Ovary (tissue), 7 donors: ENCODE measurements at regions not wholly inside any gene's neighbourhood (a gene's known extent, or its start where the extent isn't known, plus 50 kb on each side); places are given as distances from the start of the nearest gene placed in this dataset.
"Not testable (repeated sequence)": the region's sequence is repeated elsewhere in the genome, so short reads cannot be mapped to it uniquely, and the experiment has no call there.

Source experiments
- DNase-seq, 5 donors: peaks; one replicate each; pipeline ENCODE4 v3.0.0-alpha.2; 2019 to 2020
- H3K27ac ChIP-seq, 2 donors: fragments of 200-600 bp; one replicate each; pipeline versions ENCODE4 v1.5.1 to v1.8.0; 2019 to 2022
- H3K27me3 ChIP-seq: fragments of 200-600 bp; one replicate; pipeline ENCODE4 v1.8.0; 2022
- H3K36me3 ChIP-seq: fragments of 200-600 bp; sonication (generic); one replicate; pipeline ENCODE4 v1.5.1; 2019
- H3K4me1 ChIP-seq: one replicate; pipeline ENCODE4 v1.8.1; 2013; ENCODE audit warnings: mild to moderate bottlenecking, moderate library complexity; ENCODE audit not compliant: insufficient read depth
- H3K4me3 ChIP-seq: fragments of 200-600 bp; sonication (generic); one replicate; pipeline ENCODE4 v1.5.1; 2017
- H3K9me3 ChIP-seq, 2 donors: fragments of 200-600 bp in 1 of 2; sonication (generic) in 1 of 2; one replicate each; pipeline versions ENCODE4 v1.5.1 to v1.8.1; 2013 to 2019; ENCODE audit warnings: mild to moderate bottlenecking in 1 of 2, moderate library complexity in 1 of 2
- EP300 ChIP-seq: sonication (generic); formaldehyde crosslinking; IDR thresholded peaks from one replicate; pipeline ENCODE4 v1.6.1; 2017; ENCODE audit warnings: antibody characterized with exemption
- POLR2A ChIP-seq: fragments of 450-650 bp; IDR thresholded peaks from one replicate; pipeline ENCODE4 v1.6.1; 2017; ENCODE audit warnings: antibody characterized with exemption, mild to moderate bottlenecking, moderate library complexity
- WGBS, 3 donors: extraction: QIAGEN DNeasy Blood & Tissue Kit in 1 of 3; methylation state at CpG; one replicate each; pipeline versions ENCODE4 v1.1.5 to v1.1.7; 2013 to 2017; 5-methylcytosine and 5-hydroxymethylcytosine counted together
- intact Hi-C, 4 donors: fragments of 100-400 bp; cut with DNase I; formaldehyde crosslinking; loops; one replicate each; pipeline versions ENCODE4 v1.11.0 to v1.15.1; 2022 to 2023
- TF ChIP-seq, protein P1 (sequence below), 3 donors: fragments of 450-650 bp in 2 of 3; fragments of 200-600 bp in 1 of 3; IDR thresholded peaks; one replicate each; pipeline versions ENCODE4 v1.5.1 to v1.8.0; 2016 to 2022; ENCODE audit warnings: antibody characterized with exemption in 3 of 3, mild to moderate bottlenecking in 1 of 3
- donor health status: DM: no; HTN: no; CAD: no; lungs with moderate emphysema.
- donor health status: DM: no; HTN: no; CAD: no.
- donor health status: Bipolar disorder and iron deficiency.
- donor health status: DM: no; HTN: no; CAD: no.
- donor health status: DM: yes; HTN: yes; CAD: no.

DNA sequence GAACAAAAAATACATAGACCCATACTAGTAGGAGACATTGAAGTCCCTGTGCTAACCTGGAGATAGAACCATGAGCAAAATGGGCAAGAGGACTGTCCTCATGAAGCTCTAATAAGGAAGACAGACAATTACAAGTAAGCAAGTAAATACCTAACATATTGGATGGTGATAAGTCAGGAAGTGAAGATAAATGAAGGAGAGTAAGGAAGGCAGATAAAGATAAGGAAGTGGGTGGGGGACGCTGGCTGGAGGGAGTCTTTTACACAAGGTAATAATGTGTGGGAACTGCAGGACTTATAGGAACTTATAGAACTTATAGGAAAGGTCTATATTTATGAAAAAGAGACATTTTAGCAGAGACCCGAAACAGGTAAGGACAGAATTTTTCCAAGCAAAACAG, 148.9 kb upstream of the ABI3BP start:
- Histone ChIP-seq H3K27ac (no peak overlapping the region), H3K27me3 (no peaks in the 10 kb centered on the region), H3K9me3 (no peaks in the 10 kb centered on the region), H3K36me3 (no peaks in the 10 kb centered on the region), H3K4me1 (no peaks in the 10 kb centered on the region), H3K4me3 (no peak overlapping the region)
- DNase-seq = no peak
- no peak for TF ChIP-seq POLR2A
- TF ChIP-seq, protein P1, sequence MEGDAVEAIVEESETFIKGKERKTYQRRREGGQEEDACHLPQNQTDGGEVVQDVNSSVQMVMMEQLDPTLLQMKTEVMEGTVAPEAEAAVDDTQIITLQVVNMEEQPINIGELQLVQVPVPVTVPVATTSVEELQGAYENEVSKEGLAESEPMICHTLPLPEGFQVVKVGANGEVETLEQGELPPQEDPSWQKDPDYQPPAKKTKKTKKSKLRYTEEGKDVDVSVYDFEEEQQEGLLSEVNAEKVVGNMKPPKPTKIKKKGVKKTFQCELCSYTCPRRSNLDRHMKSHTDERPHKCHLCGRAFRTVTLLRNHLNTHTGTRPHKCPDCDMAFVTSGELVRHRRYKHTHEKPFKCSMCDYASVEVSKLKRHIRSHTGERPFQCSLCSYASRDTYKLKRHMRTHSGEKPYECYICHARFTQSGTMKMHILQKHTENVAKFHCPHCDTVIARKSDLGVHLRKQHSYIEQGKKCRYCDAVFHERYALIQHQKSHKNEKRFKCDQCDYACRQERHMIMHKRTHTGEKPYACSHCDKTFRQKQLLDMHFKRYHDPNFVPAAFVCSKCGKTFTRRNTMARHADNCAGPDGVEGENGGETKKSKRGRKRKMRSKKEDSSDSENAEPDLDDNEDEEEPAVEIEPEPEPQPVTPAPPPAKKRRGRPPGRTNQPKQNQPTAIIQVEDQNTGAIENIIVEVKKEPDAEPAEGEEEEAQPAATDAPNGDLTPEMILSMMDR (IDR thresholded peaks at IDR 0.05) = no peak
- TF ChIP-seq EP300 = no peak
- 76 to 79% (median 77%) methylated on average over 2 of the region's 2 CpGs for WGBS, 3 donors
- intact Hi-C loops = no loop called here

DNA sequence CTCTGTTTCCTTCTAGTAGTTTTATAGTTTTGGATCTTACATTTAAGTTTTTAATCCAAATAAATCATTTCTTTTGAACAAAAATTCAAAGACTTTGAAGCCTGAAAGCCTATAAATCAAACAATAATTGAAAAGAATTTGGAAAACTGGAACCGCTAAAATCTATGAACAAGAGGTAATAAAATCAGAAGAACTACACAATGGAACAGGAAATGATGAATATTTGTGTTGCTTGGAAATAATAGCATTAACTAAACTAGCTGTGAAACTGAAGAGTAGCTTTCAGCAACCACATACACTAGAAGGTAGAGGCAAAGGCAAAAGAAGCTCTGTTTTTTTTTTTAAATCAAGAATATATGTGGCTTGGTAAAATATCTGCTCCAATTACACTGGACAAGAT, 147.9 kb upstream of the ABI3BP start:
- intact Hi-C loops = no loop called here
- no peak overlapping the region for H3K27ac ChIP-seq
- H3K36me3 ChIP-seq = no peaks in the 10 kb centered on the region
- TF ChIP-seq, protein P1 (IDR thresholded peaks at IDR 0.05) = no peak
- no peak for TF ChIP-seq POLR2A
- no peak for TF ChIP-seq EP300
- no peaks in the 10 kb centered on the region for H3K4me1 ChIP-seq
- no peaks in the 10 kb centered on the region for H3K9me3 ChIP-seq
- H3K4me3 ChIP-seq = no peak overlapping the region
- no peaks in the 10 kb centered on the region for H3K27me3 ChIP-seq
- WGBS, 3 donors = 81 to 100% (median 86%) methylated on average over 1 of the region's 1 CpG
- DNase-seq = no peak

DNA sequence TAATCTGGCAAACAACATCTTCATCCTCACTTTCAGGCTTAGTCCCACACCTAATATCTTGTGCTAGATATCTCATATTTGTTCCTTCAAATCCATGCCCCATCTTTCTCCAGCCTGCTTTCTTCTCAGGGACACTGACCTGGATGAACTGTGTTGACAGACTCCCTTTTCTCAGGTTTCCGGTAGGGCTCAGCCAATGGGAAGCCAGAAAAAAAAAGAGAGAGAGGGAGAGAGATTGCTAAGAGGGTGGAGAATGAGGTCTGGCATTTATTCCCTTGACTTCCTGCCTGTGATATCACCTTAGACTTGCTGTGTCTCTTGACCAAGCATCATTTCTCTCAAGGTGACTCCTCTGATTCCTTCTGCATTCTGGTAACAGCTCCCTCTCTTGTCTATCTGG, 145.6 kb upstream of the ABI3BP start:
- H3K36me3 ChIP-seq = no peaks in the 10 kb centered on the region
- no peak overlapping the region for H3K27ac ChIP-seq
- TF ChIP-seq, protein P1 (IDR thresholded peaks at IDR 0.05) = no peak
- TF ChIP-seq POLR2A (no peak), EP300 (no peak)
- intact Hi-C loops = no loop called here
- no peak overlapping the region for H3K4me3 ChIP-seq
- H3K9me3 ChIP-seq = no peaks in the 10 kb centered on the region
- 81 to 90% (median 83%) methylated on average over 1 of the region's 1 CpG for WGBS, 3 donors
- no peaks in the 10 kb centered on the region for H3K27me3 ChIP-seq
- DNase-seq = no peak
- H3K4me1 ChIP-seq = no peaks in the 10 kb centered on the region

DNA sequence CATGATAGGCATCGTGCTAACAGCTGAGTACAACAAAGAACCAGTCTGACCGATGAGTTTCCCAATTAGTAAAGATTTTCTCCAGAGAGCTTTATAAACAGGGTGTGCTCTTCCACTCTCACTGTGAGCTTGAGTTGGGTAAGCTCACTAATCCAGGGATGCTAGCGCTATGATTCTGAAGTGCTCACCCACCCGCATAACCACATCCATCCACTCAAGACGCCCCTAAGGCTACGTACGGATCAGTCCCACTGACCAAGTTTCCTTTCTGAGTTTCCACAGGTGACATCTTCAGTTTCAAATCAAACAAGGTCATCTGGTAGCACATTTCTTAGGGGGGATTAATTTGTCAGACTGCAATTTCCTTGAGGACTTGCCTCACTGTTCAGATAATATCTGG, 141.1 kb upstream of the ABI3BP start:
- intact Hi-C loops = no loop called here
- H3K27ac ChIP-seq = no peak overlapping the region
- TF ChIP-seq, protein P1 (IDR thresholded peaks at IDR 0.05) = no peak
- 94 to 98% (median 97%) methylated on average over 7 of the region's 7 CpGs for WGBS, 3 donors
- no peaks in the 10 kb centered on the region for H3K27me3 ChIP-seq
- no peaks in the 10 kb centered on the region for H3K36me3 ChIP-seq
- H3K9me3 ChIP-seq = no peaks in the 10 kb centered on the region
- no peak for DNase-seq
- no peak overlapping the region for H3K4me3 ChIP-seq
- H3K4me1 ChIP-seq = no peaks in the 10 kb centered on the region

DNA sequence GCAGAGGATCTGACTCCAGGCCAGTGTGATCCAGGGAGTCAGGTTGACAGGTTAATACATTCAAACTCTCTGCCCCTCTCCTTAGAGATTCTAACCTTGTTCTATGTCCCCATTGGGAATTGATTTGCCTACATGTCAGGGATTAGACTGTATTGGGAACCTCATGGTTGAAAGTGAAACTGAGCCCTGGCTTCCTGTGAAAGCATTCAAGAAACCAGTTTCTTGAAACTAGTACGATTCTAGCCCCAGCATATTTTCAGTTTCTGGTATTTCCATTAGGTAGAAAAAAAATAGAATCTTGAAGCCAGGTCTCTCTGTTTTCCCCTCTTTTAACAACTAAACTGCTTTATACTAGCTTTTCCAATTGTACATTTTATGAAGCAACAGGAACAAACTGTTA, 140.4 kb upstream of the ABI3BP start:
- intact Hi-C loops = no loop called here
- TF ChIP-seq, protein P1 (IDR thresholded peaks at IDR 0.05) = no peak
- TF ChIP-seq POLR2A (no peak), EP300 (no peak)
- 63 to 68% (median 65%) methylated on average over 1 of the region's 1 CpG for WGBS, 3 donors
- Histone ChIP-seq H3K36me3 (no peaks in the 10 kb centered on the region), H3K4me1 (no peaks in the 10 kb centered on the region), H3K27me3 (no peaks in the 10 kb centered on the region), H3K27ac (no peak overlapping the region), H3K4me3 (no peak overlapping the region), H3K9me3 (no peaks in the 10 kb centered on the region)
- DNase-seq = no peak

DNA sequence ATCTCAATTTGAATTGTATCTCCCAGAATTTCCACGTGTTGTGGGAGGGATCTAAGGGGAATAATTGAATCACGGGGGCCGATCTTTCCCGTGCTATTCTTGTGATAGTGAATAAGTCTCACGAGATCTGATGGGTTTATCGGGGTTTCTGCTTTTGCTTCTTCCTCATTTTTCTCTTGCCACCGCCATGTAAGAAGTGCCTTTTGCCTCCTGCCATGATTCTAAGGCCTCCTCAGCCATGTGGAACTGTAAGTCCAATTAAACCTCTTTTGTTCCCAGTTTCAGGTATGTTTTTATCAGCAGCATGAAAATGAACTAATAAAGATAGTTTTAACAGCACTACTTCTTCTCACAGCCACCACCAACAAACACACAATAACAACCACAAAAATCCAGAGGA, 140.0 kb upstream of the ABI3BP start:
- 94 to 98% (median 96%) methylated on average over 7 of the region's 7 CpGs for WGBS, 3 donors
- H3K27ac ChIP-seq, H3K27me3 ChIP-seq, intact Hi-C loops, H3K4me1 ChIP-seq, H3K4me3 ChIP-seq, H3K9me3 ChIP-seq, DNase-seq, H3K36me3 ChIP-seq: not testable (repeated sequence)
